SU-DHL-6 (cell line): ENCODE measurements at regions not wholly inside any gene's neighbourhood (a gene's known extent, or its start where the extent isn't known, plus 50 kb on each side); places are given as distances from the start of the nearest gene placed in this dataset.

Source experiments
- CTCF ChIP-seq: fragments of 200-600 bp; sonication (generic); IDR thresholded peaks from one replicate; pipeline ENCODE4 v1.5.1; 2017; ENCODE audit warnings: antibody characterized with exemption, mild to moderate bottlenecking, low read length, moderate library complexity; ENCODE audit not compliant: insufficient read depth, poor library complexity, severe bottlenecking
- EZH2phosphoT487 ChIP-seq: fragments of 200-600 bp; sonication (generic), shearing (Covaris generic); conservative IDR thresholded peaks from 2 replicates; pipeline ENCODE4 v1.6.1; 2018; ENCODE audit warnings: mild to moderate bottlenecking, antibody characterized with exemption, low read length, moderate library complexity, mixed read lengths

- TF ChIP-seq CTCF (no peak), EZH2phosphoT487 (no peak)
These were observed 1141.1 kb upstream of the ACO1 start for GRCh38 chr9:31243386-31243785.
